ENCODE measurements at regions not wholly inside any gene's neighbourhood (a gene's known extent, or its start where the extent isn't known, plus 50 kb on each side); places are given as distances from the start of the nearest gene placed in this dataset.

GRCh38 chr4:125116431-125116830, 198.3 kb upstream of the FAT4 start:
- no peak for DNase-seq (ENCODE audit: extremely low read depth, low read depth)
- TF ChIP-seq CTCF (IDR thresholded peaks at IDR 0.05; ENCODE audit: low read depth, low read length) = no peak

- TF ChIP-seq CTCF (IDR thresholded peaks at IDR 0.05; ENCODE audit: low read depth, low read length) = no peak
- no peak for DNase-seq (ENCODE audit: extremely low read depth, low read depth)
Measured at GRCh38 chr4:125115941-125116340, 198.8 kb upstream of the FAT4 start.

GRCh38 chr4:125115476-125115875, 199.3 kb upstream of the FAT4 start:
- TF ChIP-seq CTCF (IDR thresholded peaks at IDR 0.05; ENCODE audit: low read depth, low read length) = no peak
- no peak for DNase-seq (ENCODE audit: extremely low read depth, low read depth)

GRCh38 chr4:125112536-125112935, 202.2 kb upstream of the FAT4 start:
- no peak for TF ChIP-seq CTCF (IDR thresholded peaks at IDR 0.05; ENCODE audit: low read depth, low read length)
- DNase-seq (ENCODE audit: extremely low read depth, low read depth) = no peak

GRCh38 chr4:125111323-125111722, 203.4 kb upstream of the FAT4 start:
- DNase-seq (ENCODE audit: extremely low read depth, low read depth) = no peak
- TF ChIP-seq CTCF (IDR thresholded peaks at IDR 0.05; ENCODE audit: low read depth, low read length) = no peak

- no peak for TF ChIP-seq CTCF (IDR thresholded peaks at IDR 0.05; ENCODE audit: low read depth, low read length)
- no peak for DNase-seq (ENCODE audit: extremely low read depth, low read depth)
Measured at GRCh38 chr4:125105561-125105960, 209.2 kb upstream of the FAT4 start.

GRCh38 chr4:125104616-125105015, 210.1 kb upstream of the FAT4 start:
- TF ChIP-seq CTCF (IDR thresholded peaks at IDR 0.05; ENCODE audit: low read depth, low read length) = no peak
- no peak for DNase-seq (ENCODE audit: extremely low read depth, low read depth)

All from AG09319 (cell line).